ENCODE measurements at regions not wholly inside any gene's neighbourhood (a gene's known extent, or its start where the extent isn't known, plus 50 kb on each side); places are given as distances from the start of the nearest gene placed in this dataset.

GRCh38 chr4:145417348-145418130 lies 64.1 kb upstream of the SMAD1 start:
- TF ChIP-seq POLR2AphosphoS5 (IDR thresholded peaks at IDR 0.05) (no peak), CTCF (IDR thresholded peaks at IDR 0.05) (no peak), EP300 (IDR thresholded peaks at IDR 0.05) (no peak), POLR2A (IDR thresholded peaks at IDR 0.05) (no peak)
- intact Hi-C loops (cut with DNase I), result no loop called here
- no peaks in the 10 kb centered on the region for H3K4me1 ChIP-seq
- no peak overlapping the region for H3K27ac ChIP-seq
- H3K9me3 ChIP-seq, result no peaks in the 10 kb centered on the region
- no peak for DNase-seq
- H3K36me3 ChIP-seq, result no peaks in the 10 kb centered on the region
- no peaks in the 10 kb centered on the region for H3K27me3 ChIP-seq
- 90 to 94% methylated on average over 5 of the region's 5 CpGs for WGBS, 2 donors
- no peak overlapping the region for H3K4me3 ChIP-seq

GRCh38 chr4:145414841-145415240 lies 66.8 kb upstream of the SMAD1 start:
- Histone ChIP-seq H3K36me3 (no peaks in the 10 kb centered on the region), H3K4me3 (no peak overlapping the region), H3K9me3 (no peaks in the 10 kb centered on the region), H3K27ac (no peak overlapping the region), H3K4me1 (no peaks in the 10 kb centered on the region), H3K27me3 (no peaks in the 10 kb centered on the region)
- 95 to 96% methylated on average over 1 of the region's 1 CpG for WGBS, 2 donors
- DNase-seq, result no peak
- TF ChIP-seq EP300 (IDR thresholded peaks at IDR 0.05) (no peak), CTCF (IDR thresholded peaks at IDR 0.05) (no peak), POLR2AphosphoS5 (IDR thresholded peaks at IDR 0.05) (no peak), POLR2A (IDR thresholded peaks at IDR 0.05) (no peak)
- intact Hi-C loops (cut with DNase I), result no loop called here

GRCh38 chr4:145414226-145414625 lies 67.4 kb upstream of the SMAD1 start:
- intact Hi-C loops (cut with DNase I), result no loop called here
- 84 to 89% methylated on average over 1 of the region's 1 CpG for WGBS, 2 donors
- Histone ChIP-seq H3K4me1 (no peaks in the 10 kb centered on the region), H3K36me3 (no peaks in the 10 kb centered on the region), H3K4me3 (no peak overlapping the region), H3K9me3 (no peaks in the 10 kb centered on the region), H3K27ac (no peak overlapping the region), H3K27me3 (no peaks in the 10 kb centered on the region)
- DNase-seq, result no peak
- no peak for TF ChIP-seq POLR2AphosphoS5 (IDR thresholded peaks at IDR 0.05)
- TF ChIP-seq EP300 (IDR thresholded peaks at IDR 0.05), result no peak
- TF ChIP-seq POLR2A (IDR thresholded peaks at IDR 0.05), result no peak
- TF ChIP-seq CTCF (IDR thresholded peaks at IDR 0.05), result no peak

GRCh38 chr4:145406970-145407369 lies 74.7 kb upstream of the SMAD1 start:
- Histone ChIP-seq H3K27me3 (no peaks in the 10 kb centered on the region), H3K4me1 (no peaks in the 10 kb centered on the region), H3K36me3 (no peaks in the 10 kb centered on the region), H3K27ac (no peak overlapping the region), H3K4me3 (no peak overlapping the region), H3K9me3 (no peaks in the 10 kb centered on the region)
- intact Hi-C loops (cut with DNase I), result no loop called here
- no peak for TF ChIP-seq EP300 (IDR thresholded peaks at IDR 0.05)
- TF ChIP-seq POLR2A (IDR thresholded peaks at IDR 0.05), result no peak
- TF ChIP-seq CTCF (IDR thresholded peaks at IDR 0.05), result no peak
- no peak for TF ChIP-seq POLR2AphosphoS5 (IDR thresholded peaks at IDR 0.05)
- no peak for DNase-seq

GRCh38 chr4:145404761-145405160 lies 76.9 kb upstream of the SMAD1 start:
- 58 to 68% methylated on average over 3 of the region's 3 CpGs for whole genome bisulfite sequencing, 2 donors
- no peak for TF ChIP-seq EP300 (IDR thresholded peaks at IDR 0.05)
- TF ChIP-seq CTCF (IDR thresholded peaks at IDR 0.05), result no peak
- no peak for TF ChIP-seq POLR2AphosphoS5 (IDR thresholded peaks at IDR 0.05)
- TF ChIP-seq POLR2A (IDR thresholded peaks at IDR 0.05), result no peak
- Histone ChIP-seq H3K36me3 (no peaks in the 10 kb centered on the region), H3K27me3 (no peaks in the 10 kb centered on the region), H3K4me3 (no peak overlapping the region), H3K9me3 (no peaks in the 10 kb centered on the region), H3K27ac (no peak overlapping the region), H3K4me1 (no peaks in the 10 kb centered on the region)
- intact Hi-C loops (cut with DNase I), result no loop called here
- no peak for DNase-seq

All from sigmoid colon (tissue), 6 donors.